OCI-LY1 (cell line): ENCODE measurements at regions not wholly inside any gene's neighbourhood (a gene's known extent, or its start where the extent isn't known, plus 50 kb on each side); places are given as distances from the start of the nearest gene placed in this dataset.

Experiments used
- H2AFZ ChIP-seq: fragments of 200-600 bp; sonication (generic), shearing (Covaris generic); 2 replicates; pipeline ENCODE4 v1.6.0; 2014; ENCODE audit warnings: antibody characterized with exemption, mild to moderate bottlenecking, low read length
- H3F3A ChIP-seq: fragments of 200-600 bp; sonication (generic), shearing (Covaris generic); 2 replicates; pipeline ENCODE4 v1.6.0; 2014; ENCODE audit warnings: mild to moderate bottlenecking, antibody characterized with exemption, low read length, moderate library complexity; ENCODE audit not compliant: insufficient read depth
- H3K27ac ChIP-seq: fragments of 200-600 bp; sonication (generic); 2 replicates; pipeline ENCODE4 v1.5.1; 2014; ENCODE audit warnings: low read length, mixed run types, mild to moderate bottlenecking, low read depth; ENCODE audit not compliant: poor library complexity, severe bottlenecking
- H3K27me3 ChIP-seq: fragments of 200-600 bp; sonication (generic); 2 replicates; pipeline ENCODE4 v1.6.0; 2014; ENCODE audit warnings: antibody characterized with exemption, mild to moderate bottlenecking, low read length, moderate library complexity; ENCODE audit not compliant: insufficient read depth
- H3K36me3 ChIP-seq: fragments of 200-600 bp; sonication (generic); 2 replicates; pipeline ENCODE4 v1.6.1; 2014; ENCODE audit warnings: mild to moderate bottlenecking, antibody characterized with exemption, low read length, moderate library complexity, mixed read lengths; ENCODE audit not compliant: insufficient read depth
- H3K4me1 ChIP-seq: fragments of 200-600 bp; sonication (generic); 2 replicates; pipeline ENCODE4 v1.5.1; 2014; ENCODE audit warnings: mild to moderate bottlenecking, low read length, moderate library complexity; ENCODE audit not compliant: insufficient read depth, severe bottlenecking
- H3K4me2 ChIP-seq: fragments of 200-600 bp; sonication (generic), shearing (Covaris generic); 2 replicates; pipeline ENCODE4 v1.6.1; 2014; ENCODE audit warnings: low read length
- H3K4me3 ChIP-seq: fragments of 200-600 bp; sonication (generic); 2 replicates; pipeline ENCODE4 v1.5.1; 2014; ENCODE audit warnings: low read length, low read depth, mild to moderate bottlenecking, mixed read lengths; ENCODE audit not compliant: poor library complexity, severe bottlenecking
- H3K79me2 ChIP-seq: fragments of 200-600 bp; shearing (Covaris generic); 2 replicates; pipeline ENCODE4 v1.6.1; 2016; ENCODE audit warnings: mixed run types, low read length, mixed read lengths; ENCODE audit not compliant: insufficient read depth
- H3K9ac ChIP-seq: fragments of 200-600 bp; sonication (generic), shearing (Covaris generic); 2 replicates; pipeline ENCODE4 v1.6.1; 2014; ENCODE audit warnings: mild to moderate bottlenecking, low read length, mixed read lengths
- H3K9me2 ChIP-seq: fragments of 200-600 bp; sonication (generic), shearing (Covaris generic); 2 replicates; pipeline ENCODE4 v1.6.1; 2014; ENCODE audit warnings: low read depth, mild to moderate bottlenecking, low read length, mixed read lengths
- H3K9me3 ChIP-seq: fragments of 200-600 bp; shearing (Covaris generic); 2 replicates; pipeline ENCODE4 v1.6.1; 2014; ENCODE audit warnings: low read length, mixed read lengths
- H4K20me1 ChIP-seq: fragments of 200-600 bp; sonication (generic), shearing (Covaris generic); 2 replicates; pipeline ENCODE4 v1.6.0; 2016; ENCODE audit warnings: mild to moderate bottlenecking, low read length; ENCODE audit not compliant: insufficient read depth
- EZH2 ChIP-seq: fragments of 200-600 bp; sonication (generic), shearing (Covaris generic); IDR thresholded peaks from 2 replicates; pipeline ENCODE4 v1.8.0; 2017; ENCODE audit warnings: borderline replicate concordance, mixed run types, mild to moderate bottlenecking, antibody characterized with exemption, low read length, moderate library complexity, mixed read lengths
- TF ChIP-seq, protein P1 (sequence below): fragments of 200-600 bp; sonication (generic), shearing (Covaris generic); IDR thresholded peaks from 2 replicates; pipeline ENCODE4 v1.5.1; 2017; ENCODE audit warnings: mild to moderate bottlenecking, antibody characterized with exemption, low read length, moderate library complexity, mixed read lengths

- no peaks in the 10 kb centered on the region for H3K79me2 ChIP-seq
- H3K4me2 ChIP-seq, result no peak overlapping the region
Observed at GRCh38 chr13:42466609-42467008, 107.3 kb upstream of the TNFSF11 start.

GRCh38 chr13:42474954-42475353, 99.0 kb upstream of the TNFSF11 start:
- TF ChIP-seq EZH2, result no peak
- TF ChIP-seq, protein P1, sequence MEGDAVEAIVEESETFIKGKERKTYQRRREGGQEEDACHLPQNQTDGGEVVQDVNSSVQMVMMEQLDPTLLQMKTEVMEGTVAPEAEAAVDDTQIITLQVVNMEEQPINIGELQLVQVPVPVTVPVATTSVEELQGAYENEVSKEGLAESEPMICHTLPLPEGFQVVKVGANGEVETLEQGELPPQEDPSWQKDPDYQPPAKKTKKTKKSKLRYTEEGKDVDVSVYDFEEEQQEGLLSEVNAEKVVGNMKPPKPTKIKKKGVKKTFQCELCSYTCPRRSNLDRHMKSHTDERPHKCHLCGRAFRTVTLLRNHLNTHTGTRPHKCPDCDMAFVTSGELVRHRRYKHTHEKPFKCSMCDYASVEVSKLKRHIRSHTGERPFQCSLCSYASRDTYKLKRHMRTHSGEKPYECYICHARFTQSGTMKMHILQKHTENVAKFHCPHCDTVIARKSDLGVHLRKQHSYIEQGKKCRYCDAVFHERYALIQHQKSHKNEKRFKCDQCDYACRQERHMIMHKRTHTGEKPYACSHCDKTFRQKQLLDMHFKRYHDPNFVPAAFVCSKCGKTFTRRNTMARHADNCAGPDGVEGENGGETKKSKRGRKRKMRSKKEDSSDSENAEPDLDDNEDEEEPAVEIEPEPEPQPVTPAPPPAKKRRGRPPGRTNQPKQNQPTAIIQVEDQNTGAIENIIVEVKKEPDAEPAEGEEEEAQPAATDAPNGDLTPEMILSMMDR, result no peak
- Histone ChIP-seq H3K36me3 (no peaks in the 10 kb centered on the region), H3K9ac (no peak overlapping the region)

More at GRCh38 chr13:42466609-42467008, 107.3 kb upstream of the TNFSF11 start:
- no peak overlapping the region for H3K27ac ChIP-seq
- H3F3A ChIP-seq, result no peaks in the 10 kb centered on the region
- H3K36me3 ChIP-seq, result no peaks in the 10 kb centered on the region
- no peaks in the 10 kb centered on the region for H3K9me2 ChIP-seq
- H4K20me1 ChIP-seq, result no peaks in the 10 kb centered on the region
- H3K27me3 ChIP-seq, result no peaks in the 10 kb centered on the region
- TF ChIP-seq, protein P1, result no peak
- TF ChIP-seq EZH2, result no peak
- no peaks in the 10 kb centered on the region for H3K4me1 ChIP-seq
- no peak overlapping the region for H3K4me3 ChIP-seq
- H2AFZ ChIP-seq, result no peak overlapping the region
- H3K9ac ChIP-seq, result no peak overlapping the region
- no peaks in the 10 kb centered on the region for H3K9me3 ChIP-seq

DNA sequence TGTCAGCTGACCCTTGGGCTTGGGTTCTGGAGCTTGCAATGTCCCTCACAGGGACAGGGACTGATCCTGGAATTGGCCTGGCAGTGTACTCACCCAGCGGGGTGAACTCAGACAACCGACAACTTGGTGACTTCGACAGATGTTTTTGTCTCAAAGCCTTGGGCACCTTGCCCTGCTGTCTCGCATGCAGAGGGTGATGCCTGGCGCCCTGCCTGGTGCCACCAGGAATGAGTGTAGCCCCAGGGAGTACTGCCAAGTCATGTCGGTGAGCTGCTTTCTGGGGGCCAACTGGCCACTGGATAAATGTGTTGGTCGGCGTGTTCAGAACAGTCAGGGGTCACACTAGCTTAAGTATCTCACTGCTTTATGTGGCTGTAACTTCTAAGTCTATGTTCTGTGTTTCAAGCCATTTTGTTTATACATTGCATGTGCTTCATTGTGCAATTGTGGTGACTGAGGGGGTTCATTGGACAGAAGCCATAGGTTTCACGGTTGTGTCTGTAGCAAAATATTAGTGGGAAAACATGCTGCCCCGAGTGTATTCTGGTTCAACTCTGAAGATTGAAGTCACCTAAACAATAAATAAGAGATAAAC, 96.3 kb upstream of the TNFSF11 start:
- no peaks in the 10 kb centered on the region for H3K79me2 ChIP-seq
- no peaks in the 10 kb centered on the region for H3K9me3 ChIP-seq
- H3K4me1 ChIP-seq, result no peaks in the 10 kb centered on the region
- TF ChIP-seq, protein P1, result no peak
- TF ChIP-seq EZH2, result no peak
- H3K9me2 ChIP-seq, result no peaks in the 10 kb centered on the region
- no peak overlapping the region for H3K9ac ChIP-seq
- no peak overlapping the region for H2AFZ ChIP-seq
- H3K27me3 ChIP-seq, result no peaks in the 10 kb centered on the region
- no peaks in the 10 kb centered on the region for H3F3A ChIP-seq
- H3K4me3 ChIP-seq, result no peak overlapping the region
- H3K36me3 ChIP-seq, result no peaks in the 10 kb centered on the region
- H3K4me2 ChIP-seq, result no peak overlapping the region
- no peak overlapping the region for H3K27ac ChIP-seq
- H4K20me1 ChIP-seq, result no peaks in the 10 kb centered on the region

More at GRCh38 chr13:42474954-42475353, 99.0 kb upstream of the TNFSF11 start:
- H3K9me3 ChIP-seq, result no peaks in the 10 kb centered on the region
- H3K4me3 ChIP-seq, result no peak overlapping the region
- H3K4me2 ChIP-seq, result no peak overlapping the region
- H4K20me1 ChIP-seq, result no peaks in the 10 kb centered on the region
- no peak overlapping the region for H3K27ac ChIP-seq
- no peaks in the 10 kb centered on the region for H3F3A ChIP-seq
- no peaks in the 10 kb centered on the region for H3K4me1 ChIP-seq
- H3K79me2 ChIP-seq, result no peaks in the 10 kb centered on the region
- no peak overlapping the region for H2AFZ ChIP-seq
- H3K27me3 ChIP-seq, result no peaks in the 10 kb centered on the region
- no peaks in the 10 kb centered on the region for H3K9me2 ChIP-seq
